NT2/D1 (cell line): ENCODE measurements at regions not wholly inside any gene's neighbourhood (a gene's known extent, or its start where the extent isn't known, plus 50 kb on each side); places are given as distances from the start of the nearest gene placed in this dataset.
"Not testable (repeated sequence)": the region's sequence is repeated elsewhere in the genome, so short reads cannot be mapped to it uniquely, and the experiment has no call there.

Source experiments
- DNase-seq: peaks from one replicate; pipeline ENCODE4 v3.0.0-alpha.2; 2011; ENCODE audit warnings: low read depth, low spot score
- H3K27me3 ChIP-seq: 2 replicates; pipeline ENCODE4 v1.6.0; 2011; ENCODE audit warnings: mild to moderate bottlenecking; ENCODE audit not compliant: insufficient read length, insufficient read depth
- H3K36me3 ChIP-seq: 2 replicates; pipeline ENCODE4 v1.6.1; 2011; ENCODE audit warnings: mild to moderate bottlenecking, low read length, mixed read lengths; ENCODE audit not compliant: insufficient read depth, insufficient read length
- H3K4me1 ChIP-seq: 2 replicates; pipeline ENCODE4 v1.5.1; 2011; ENCODE audit not compliant: insufficient read depth, insufficient read length
- H3K4me3 ChIP-seq: 2 replicates; pipeline ENCODE4 v1.5.1; 2011; ENCODE audit warnings: low read depth; ENCODE audit not compliant: insufficient read length
- H3K9ac ChIP-seq: 2 replicates; pipeline ENCODE4 v1.6.0; 2011; ENCODE audit warnings: low read depth; ENCODE audit not compliant: insufficient read length
- H3K9me3 ChIP-seq: 2 replicates; pipeline ENCODE4 v1.5.1; 2011; ENCODE audit warnings: mild to moderate bottlenecking, low read length; ENCODE audit not compliant: insufficient read depth
- SUZ12 ChIP-seq: IDR thresholded peaks from 2 replicates; pipeline ENCODE4 v1.6.1; 2011; ENCODE audit not compliant: insufficient read length, insufficient read depth; ENCODE audit errors: extremely low read depth
- YY1 ChIP-seq: IDR thresholded peaks from 2 replicates; pipeline ENCODE4 v1.6.1; 2011; ENCODE audit not compliant: insufficient read length, insufficient read depth
- ZNF274 ChIP-seq: IDR thresholded peaks from 2 replicates; pipeline ENCODE4 v1.6.1; 2011; ENCODE audit warnings: mild to moderate bottlenecking, low read depth, low read length

GRCh38 chr6:82507112-82507511 is 143.5 kb downstream of the TPBG start:
- H3K27me3 ChIP-seq: no peaks in the 10 kb centered on the region
- no peaks in the 10 kb centered on the region for H3K4me1 ChIP-seq
- no peaks in the 10 kb centered on the region for H3K36me3 ChIP-seq
- TF ChIP-seq ZNF274: no peak
- no peak for DNase-seq
- H3K9ac ChIP-seq: no peak overlapping the region
- H3K4me3 ChIP-seq: no peak overlapping the region
- H3K9me3 ChIP-seq: peaks cover 2% of the 10 kb centered on the region; the same call in 1 of the 2 replicates

GRCh38 chr6:82511546-82511945 is 147.9 kb downstream of the TPBG start:
- Histone ChIP-seq H3K4me3 (no peak overlapping the region), H3K9me3 (no peaks in the 10 kb centered on the region), H3K36me3 (no peaks in the 10 kb centered on the region), H3K4me1 (no peaks in the 10 kb centered on the region), H3K27me3 (no peaks in the 10 kb centered on the region), H3K9ac (no peak overlapping the region)
- DNase-seq: no peak
- TF ChIP-seq SUZ12: no peak
- TF ChIP-seq ZNF274: no peak

GRCh38 chr6:82517896-82518295 is 154.3 kb downstream of the TPBG start:
- not testable (repeated sequence) for H3K4me1 ChIP-seq, H3K27me3 ChIP-seq

GRCh38 chr6:82521369-82521768 is 157.8 kb downstream of the TPBG start:
- no peak overlapping the region for H3K4me3 ChIP-seq
- no peak for DNase-seq

More at GRCh38 chr6:82517896-82518295, 154.3 kb downstream of the TPBG start:
- not testable (repeated sequence) for H3K9me3 ChIP-seq, H3K9ac ChIP-seq, H3K36me3 ChIP-seq, DNase-seq, H3K4me3 ChIP-seq

GRCh38 chr6:82521861-82522260 is 158.2 kb downstream of the TPBG start:
- TF ChIP-seq SUZ12 (no peak), YY1 (no peak), ZNF274 (no peak)

More at GRCh38 chr6:82521369-82521768, 157.8 kb downstream of the TPBG start:
- no peak overlapping the region for H3K9ac ChIP-seq
- H3K4me1 ChIP-seq: no peaks in the 10 kb centered on the region
- no peaks in the 10 kb centered on the region for H3K27me3 ChIP-seq
- TF ChIP-seq ZNF274: no peak
- no peak for TF ChIP-seq YY1
- no peak for TF ChIP-seq SUZ12
- no peaks in the 10 kb centered on the region for H3K36me3 ChIP-seq
- no peaks in the 10 kb centered on the region for H3K9me3 ChIP-seq

GRCh38 chr6:82524031-82524430 is 160.4 kb downstream of the TPBG start:
- H3K4me3 ChIP-seq: no peak overlapping the region
- H3K9me3 ChIP-seq: no peaks in the 10 kb centered on the region
- H3K36me3 ChIP-seq: no peaks in the 10 kb centered on the region
- H3K9ac ChIP-seq: no peak overlapping the region
- no peak for TF ChIP-seq YY1
- no peak for TF ChIP-seq ZNF274
- no peak for TF ChIP-seq SUZ12
- DNase-seq: no peak
- H3K27me3 ChIP-seq: no peaks in the 10 kb centered on the region
- no peaks in the 10 kb centered on the region for H3K4me1 ChIP-seq

More at GRCh38 chr6:82521861-82522260, 158.2 kb downstream of the TPBG start:
- Histone ChIP-seq H3K4me3 (no peak overlapping the region), H3K9ac (no peak overlapping the region), H3K4me1 (no peaks in the 10 kb centered on the region), H3K36me3 (no peaks in the 10 kb centered on the region), H3K9me3 (no peaks in the 10 kb centered on the region), H3K27me3 (no peaks in the 10 kb centered on the region)
- no peak for DNase-seq

GRCh38 chr6:82525775-82526495 is 162.3 kb downstream of the TPBG start:
- Histone ChIP-seq H3K4me1 (no peaks in the 10 kb centered on the region), H3K36me3 (no peaks in the 10 kb centered on the region), H3K4me3 (no peak overlapping the region), H3K9me3 (no peaks in the 10 kb centered on the region), H3K27me3 (no peaks in the 10 kb centered on the region), H3K9ac (no peak overlapping the region)
- no peak for DNase-seq
- TF ChIP-seq SUZ12 (no peak), ZNF274 (no peak), YY1 (no peak)

- not testable (repeated sequence) for H3K4me3 ChIP-seq, H3K9ac ChIP-seq
These were observed 166.4 kb downstream of the TPBG start for GRCh38 chr6:82529960-82530460.

More at GRCh38 chr6:82529960-82530460, 166.4 kb downstream of the TPBG start:
- H3K4me1 ChIP-seq, DNase-seq, H3K9me3 ChIP-seq, H3K27me3 ChIP-seq, H3K36me3 ChIP-seq: not testable (repeated sequence)
